H54 (cell line): ENCODE measurements at regions not wholly inside any gene's neighbourhood (a gene's known extent, or its start where the extent isn't known, plus 50 kb on each side); places are given as distances from the start of the nearest gene placed in this dataset.

Experiments used
- DNase-seq: peaks from one replicate; pipeline ENCODE4 v3.0.0; 2011; ENCODE audit warnings: low spot score, mixed read lengths; ENCODE audit not compliant: insufficient read length
- FAIRE-seq: peaks from 3 replicates; lab custom pipeline; 2011; peaks lifted over from hg19 to GRCh38; lab: Jason Lieb, UNC
- POLR2A ChIP-seq: IDR thresholded peaks from 2 replicates; pipeline ENCODE4 v1.6.1; 2011; ENCODE audit warnings: low read depth, mild to moderate bottlenecking, low read length

- FAIRE-seq (no peak), DNase-seq (no peak)
- no peak for TF ChIP-seq POLR2A
Observed at GRCh38 chr1:193355626-193356025, 169.2 kb upstream of the B3GALT2 start.

GRCh38 chr1:193355178-193355577, 168.8 kb upstream of the B3GALT2 start:
- FAIRE-seq: no peak
- TF ChIP-seq POLR2A: no peak
- DNase-seq: no peak

GRCh38 chr1:193348769-193349535, 162.5 kb upstream of the B3GALT2 start:
- FAIRE-seq: no peak
- TF ChIP-seq POLR2A: no peak
- DNase-seq: no peak

GRCh38 chr1:193348091-193348768, 161.8 kb upstream of the B3GALT2 start:
- FAIRE-seq (no peak), DNase-seq (no peak)
- TF ChIP-seq POLR2A: no peak

GRCh38 chr1:193346085-193346484, 159.7 kb upstream of the B3GALT2 start:
- FAIRE-seq: peak; percentile 6
- no peak for TF ChIP-seq POLR2A
- DNase-seq: no peak

- TF ChIP-seq POLR2A: no peak
- FAIRE-seq: no peak
- DNase-seq: no peak
Observed at GRCh38 chr1:193342811-193343210, 156.4 kb upstream of the B3GALT2 start.

GRCh38 chr1:193340331-193340730, 153.9 kb upstream of the B3GALT2 start:
- TF ChIP-seq POLR2A: no peak
- FAIRE-seq (no peak), DNase-seq (no peak)

DNA sequence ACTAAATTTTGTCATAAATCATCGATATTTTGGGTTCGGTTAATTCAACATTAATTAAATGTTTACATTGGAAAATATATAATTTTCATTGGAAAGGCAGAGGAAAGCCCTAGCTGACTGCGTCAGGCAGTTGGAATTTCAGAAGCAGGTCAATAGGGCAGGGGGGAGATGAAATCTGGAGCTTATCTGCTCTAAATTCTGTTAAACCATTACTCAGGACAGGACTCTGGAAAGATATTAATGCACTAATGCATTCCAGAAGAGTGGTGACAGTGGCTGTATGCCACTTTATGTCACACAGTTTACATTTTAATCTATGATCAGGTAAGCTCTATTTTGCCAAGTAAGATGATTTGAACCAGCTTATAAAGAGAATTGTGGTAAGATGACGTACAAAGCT, 153.0 kb upstream of the B3GALT2 start:
- no peak for FAIRE-seq
- TF ChIP-seq POLR2A: no peak
- DNase-seq: no peak

GRCh38 chr1:193338194-193338593, 151.8 kb upstream of the B3GALT2 start:
- FAIRE-seq (peak; percentile 82), DNase-seq (no peak)
- no peak for TF ChIP-seq POLR2A

DNA sequence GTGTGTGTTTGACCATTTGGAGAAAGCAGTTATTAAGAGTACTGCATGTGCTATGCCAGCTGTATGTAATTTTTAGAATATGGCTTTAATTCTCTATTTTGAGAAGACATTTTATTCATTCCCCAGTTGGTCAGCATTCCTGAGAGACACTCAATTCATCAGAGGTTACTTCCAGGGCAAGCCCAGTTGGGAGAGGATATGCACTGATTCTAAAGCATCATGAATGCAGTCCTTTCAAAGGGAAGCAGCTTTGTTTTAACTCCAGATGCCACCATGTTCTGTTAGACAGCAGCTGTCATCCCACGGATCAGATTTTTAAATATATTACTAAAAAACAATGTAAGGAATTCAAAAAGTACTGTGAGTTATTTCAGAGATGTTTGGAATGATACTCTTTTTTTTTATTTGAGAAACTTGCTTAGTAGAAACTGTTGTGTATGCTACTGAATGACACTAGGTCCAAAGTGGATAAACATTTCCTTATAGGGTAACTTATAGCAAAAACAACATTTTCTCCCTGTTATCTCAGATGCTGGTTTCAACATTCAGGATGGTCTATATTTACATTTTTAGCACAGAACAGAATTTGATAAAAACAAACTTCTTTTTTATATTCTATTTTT, 149.5 kb upstream of the B3GALT2 start:
- no peak for DNase-seq
- no peak for TF ChIP-seq POLR2A

GRCh38 chr1:193333166-193333565, 146.8 kb upstream of the B3GALT2 start:
- no peak for DNase-seq
- TF ChIP-seq POLR2A: no peak
- no peak for FAIRE-seq

More for the DNA sequence above, 149.5 kb upstream of the B3GALT2 start:
- FAIRE-seq: peak; percentile 60

DNA sequence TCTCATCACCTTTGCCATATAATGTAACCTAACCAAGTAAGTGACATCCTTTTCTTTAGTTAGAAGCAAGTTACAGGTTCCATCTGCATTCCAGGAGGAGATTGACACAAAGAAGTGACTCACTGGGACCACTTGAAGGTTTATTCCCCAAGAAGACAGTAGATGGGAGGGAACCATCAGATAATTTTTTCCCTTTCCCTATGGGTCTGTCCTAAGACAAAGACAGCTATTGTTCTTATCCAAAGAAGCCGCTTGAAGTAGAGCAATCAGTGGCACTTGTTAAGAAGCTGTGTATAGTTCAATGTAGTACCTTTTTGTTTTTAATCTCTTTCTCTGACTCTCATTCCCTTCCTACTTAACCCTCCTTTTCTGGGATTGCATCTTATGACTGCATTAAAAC, 139.9 kb upstream of the B3GALT2 start:
- FAIRE-seq (peak; percentile 6), DNase-seq (no peak)
- no peak for TF ChIP-seq POLR2A

- FAIRE-seq: peak; percentile 15
- TF ChIP-seq POLR2A: no peak
Observed at GRCh38 chr1:193325771-193326170, 139.4 kb upstream of the B3GALT2 start.

GRCh38 chr1:193325042-193325441, 138.6 kb upstream of the B3GALT2 start:
- TF ChIP-seq POLR2A: no peak
- no peak for DNase-seq
- FAIRE-seq: no peak

More at GRCh38 chr1:193325771-193326170, 139.4 kb upstream of the B3GALT2 start:
- DNase-seq: no peak
